ENCODE measurements at regions not wholly inside any gene's neighbourhood (a gene's known extent, or its start where the extent isn't known, plus 50 kb on each side); places are given as distances from the start of the nearest gene placed in this dataset.

GRCh38 chr3:67831262-67831661 is 176.8 kb upstream of the SUCLG2 start:
- in situ Hi-C loops (cut with HindIII; ENCODE audit: low pct_unique_long_range_greater_than_20kb, low sequenced_read_pairs), result no loop called here
- no peak for DNase-seq (ENCODE audit: low read depth, low spot score)

- in situ Hi-C loops (cut with HindIII; ENCODE audit: low pct_unique_long_range_greater_than_20kb, low sequenced_read_pairs), result no loop called here
- no peak for DNase-seq (ENCODE audit: low read depth, low spot score)
Measured at GRCh38 chr3:67828486-67829010, 174.1 kb upstream of the SUCLG2 start.

- DNase-seq (ENCODE audit: low read depth, low spot score), result no peak
- in situ Hi-C loops (cut with HindIII; ENCODE audit: low pct_unique_long_range_greater_than_20kb, low sequenced_read_pairs), result no loop called here
Measured at GRCh38 chr3:67821135-67821534, 166.7 kb upstream of the SUCLG2 start.

- peak; percentile 40 for DNase-seq (ENCODE audit: low read depth, low spot score)
- in situ Hi-C loops (cut with HindIII; ENCODE audit: low pct_unique_long_range_greater_than_20kb, low sequenced_read_pairs), result no loop called here
Measured at GRCh38 chr3:67819447-67819846, 165.0 kb upstream of the SUCLG2 start.

GRCh38 chr3:67809370-67809935 is 155.0 kb upstream of the SUCLG2 start:
- no peak for DNase-seq (ENCODE audit: low read depth, low spot score)
- in situ Hi-C loops (cut with HindIII; ENCODE audit: low pct_unique_long_range_greater_than_20kb, low sequenced_read_pairs), result no loop called here

- in situ Hi-C loops (cut with HindIII; ENCODE audit: low pct_unique_long_range_greater_than_20kb, low sequenced_read_pairs), result no loop called here
Measured at GRCh38 chr3:67808906-67809305, 154.5 kb upstream of the SUCLG2 start.

GRCh38 chr3:67804578-67804977 is 150.2 kb upstream of the SUCLG2 start:
- in situ Hi-C loops (cut with HindIII; ENCODE audit: low pct_unique_long_range_greater_than_20kb, low sequenced_read_pairs), result no loop called here
- DNase-seq (ENCODE audit: low read depth, low spot score), result no peak

More at GRCh38 chr3:67808906-67809305, 154.5 kb upstream of the SUCLG2 start:
- peak; percentile 26 for DNase-seq (ENCODE audit: low read depth, low spot score)

- in situ Hi-C loops (cut with HindIII; ENCODE audit: low pct_unique_long_range_greater_than_20kb, low sequenced_read_pairs), result no loop called here
- peak; percentile 19 for DNase-seq (ENCODE audit: low read depth, low spot score)
Measured at GRCh38 chr3:67804089-67804488, 149.7 kb upstream of the SUCLG2 start.

GRCh38 chr3:67798412-67798811 is 144.0 kb upstream of the SUCLG2 start:
- no peak for DNase-seq (ENCODE audit: low read depth, low spot score)
- in situ Hi-C loops (cut with HindIII; ENCODE audit: low pct_unique_long_range_greater_than_20kb, low sequenced_read_pairs), result no loop called here

GRCh38 chr3:67791620-67792019 is 137.2 kb upstream of the SUCLG2 start:
- in situ Hi-C loops (cut with HindIII; ENCODE audit: low pct_unique_long_range_greater_than_20kb, low sequenced_read_pairs), result no loop called here
- no peak for DNase-seq (ENCODE audit: low read depth, low spot score)

GRCh38 chr3:67790043-67790442 is 135.6 kb upstream of the SUCLG2 start:
- in situ Hi-C loops (cut with HindIII; ENCODE audit: low pct_unique_long_range_greater_than_20kb, low sequenced_read_pairs), result no loop called here
- peak; percentile 85 for DNase-seq (ENCODE audit: low read depth, low spot score)

GRCh38 chr3:67788396-67788795 is 134.0 kb upstream of the SUCLG2 start:
- no peak for DNase-seq (ENCODE audit: low read depth, low spot score)
- in situ Hi-C loops (cut with HindIII; ENCODE audit: low pct_unique_long_range_greater_than_20kb, low sequenced_read_pairs), result no loop called here

- peak; percentile 77 for DNase-seq (ENCODE audit: low read depth, low spot score)
- in situ Hi-C loops (cut with HindIII; ENCODE audit: low pct_unique_long_range_greater_than_20kb, low sequenced_read_pairs), result no loop called here
Measured at GRCh38 chr3:67783281-67784250, 129.2 kb upstream of the SUCLG2 start.

GRCh38 chr3:67781871-67782270 is 127.5 kb upstream of the SUCLG2 start:
- no peak for DNase-seq (ENCODE audit: low read depth, low spot score)
- in situ Hi-C loops (cut with HindIII; ENCODE audit: low pct_unique_long_range_greater_than_20kb, low sequenced_read_pairs), result no loop called here

- in situ Hi-C loops (cut with HindIII; ENCODE audit: low pct_unique_long_range_greater_than_20kb, low sequenced_read_pairs), result no loop called here
Measured at GRCh38 chr3:67781218-67781617, 126.8 kb upstream of the SUCLG2 start.

GRCh38 chr3:67774676-67775075 is 120.3 kb upstream of the SUCLG2 start:
- in situ Hi-C loops (cut with HindIII; ENCODE audit: low pct_unique_long_range_greater_than_20kb, low sequenced_read_pairs), result no loop called here
- DNase-seq (ENCODE audit: low read depth, low spot score), result no peak

More at GRCh38 chr3:67781218-67781617, 126.8 kb upstream of the SUCLG2 start:
- no peak for DNase-seq (ENCODE audit: low read depth, low spot score)

- in situ Hi-C loops (cut with HindIII; ENCODE audit: low pct_unique_long_range_greater_than_20kb, low sequenced_read_pairs), result no loop called here
Measured at GRCh38 chr3:67765575-67765974, 111.2 kb upstream of the SUCLG2 start.

GRCh38 chr3:67745296-67745695 is 90.9 kb upstream of the SUCLG2 start:
- in situ Hi-C loops (cut with HindIII; ENCODE audit: low pct_unique_long_range_greater_than_20kb, low sequenced_read_pairs), result no loop called here
- no peak for DNase-seq (ENCODE audit: low read depth, low spot score)

More at GRCh38 chr3:67765575-67765974, 111.2 kb upstream of the SUCLG2 start:
- DNase-seq (ENCODE audit: low read depth, low spot score), result no peak

- in situ Hi-C loops (cut with HindIII; ENCODE audit: low pct_unique_long_range_greater_than_20kb, low sequenced_read_pairs), result no loop called here
- no peak for DNase-seq (ENCODE audit: low read depth, low spot score)
Measured at GRCh38 chr3:67744699-67745098, 90.3 kb upstream of the SUCLG2 start.
